Suprapubic skin (tissue), 4 donors: ENCODE measurements at regions not wholly inside any gene's neighbourhood (a gene's known extent, or its start where the extent isn't known, plus 50 kb on each side); places are given as distances from the start of the nearest gene placed in this dataset.

Source experiments
- CTCF ChIP-seq, 2 donors: fragments of 200-600 bp in 1 of 2; fragments of 450-650 bp in 1 of 2; sonication (generic) in 1 of 2; IDR thresholded peaks; one replicate each; pipeline ENCODE4 v1.5.1; 2016 to 2019; ENCODE audit warnings: antibody characterized with exemption in 2 of 2, mild to moderate bottlenecking in 1 of 2, moderate library complexity in 1 of 2
- EP300 ChIP-seq: sonication (generic); formaldehyde crosslinking; IDR thresholded peaks from one replicate; pipeline ENCODE4 v1.6.1; 2017; ENCODE audit warnings: antibody characterized with exemption
- POLR2A ChIP-seq, 2 donors: fragments of 450-650 bp; IDR thresholded peaks; one replicate each; pipeline ENCODE4 v1.6.1; 2017; ENCODE audit warnings: antibody characterized with exemption in 2 of 2, mild to moderate bottlenecking in 2 of 2, moderate library complexity in 2 of 2
- POLR2AphosphoS5 ChIP-seq, 3 donors: sonication (generic); formaldehyde crosslinking; IDR thresholded peaks; one replicate each; pipeline ENCODE4 v1.6.1; 2017; ENCODE audit warnings: antibody characterized with exemption in 3 of 3

DNA sequence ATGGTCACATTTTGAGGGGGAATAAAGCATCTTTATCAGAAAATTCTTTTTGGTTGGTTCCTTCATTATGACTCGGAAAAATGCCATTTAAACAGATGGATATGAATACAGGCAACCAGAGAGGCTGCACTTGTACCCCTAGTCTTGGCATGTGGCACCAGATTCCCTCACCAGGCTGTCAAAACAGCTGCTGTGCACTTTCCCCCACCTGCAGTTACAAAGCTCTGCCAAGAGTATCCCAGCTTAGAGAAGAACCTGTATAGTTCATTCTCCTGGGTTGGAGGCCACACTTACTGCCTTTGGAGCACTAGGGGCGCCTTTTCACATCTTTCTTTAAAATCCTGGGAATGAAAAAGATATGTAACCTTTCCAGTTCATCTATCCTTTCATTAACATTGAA, 190.3 kb downstream of the KIF2B start:
- TF ChIP-seq POLR2AphosphoS5 (IDR thresholded peaks at IDR 0.05) (no peak), POLR2A (IDR thresholded peaks at IDR 0.05) (no peak), CTCF (IDR thresholded peaks at IDR 0.05) (no peak), EP300 (no peak)
